SH-SY5Y (cell line): ENCODE measurements at regions not wholly inside any gene's neighbourhood (a gene's known extent, or its start where the extent isn't known, plus 50 kb on each side); places are given as distances from the start of the nearest gene placed in this dataset.

ENCODE experiments used
- GATA2 ChIP-seq: IDR thresholded peaks from 2 replicates; pipeline ENCODE4 v1.6.1; 2011; ENCODE audit warnings: mild to moderate bottlenecking, low read depth, low read length
- GATA3 ChIP-seq: IDR thresholded peaks from 2 replicates; pipeline ENCODE4 v1.6.1; 2011; ENCODE audit warnings: low read depth, mild to moderate bottlenecking, low read length, moderate library complexity

DNA sequence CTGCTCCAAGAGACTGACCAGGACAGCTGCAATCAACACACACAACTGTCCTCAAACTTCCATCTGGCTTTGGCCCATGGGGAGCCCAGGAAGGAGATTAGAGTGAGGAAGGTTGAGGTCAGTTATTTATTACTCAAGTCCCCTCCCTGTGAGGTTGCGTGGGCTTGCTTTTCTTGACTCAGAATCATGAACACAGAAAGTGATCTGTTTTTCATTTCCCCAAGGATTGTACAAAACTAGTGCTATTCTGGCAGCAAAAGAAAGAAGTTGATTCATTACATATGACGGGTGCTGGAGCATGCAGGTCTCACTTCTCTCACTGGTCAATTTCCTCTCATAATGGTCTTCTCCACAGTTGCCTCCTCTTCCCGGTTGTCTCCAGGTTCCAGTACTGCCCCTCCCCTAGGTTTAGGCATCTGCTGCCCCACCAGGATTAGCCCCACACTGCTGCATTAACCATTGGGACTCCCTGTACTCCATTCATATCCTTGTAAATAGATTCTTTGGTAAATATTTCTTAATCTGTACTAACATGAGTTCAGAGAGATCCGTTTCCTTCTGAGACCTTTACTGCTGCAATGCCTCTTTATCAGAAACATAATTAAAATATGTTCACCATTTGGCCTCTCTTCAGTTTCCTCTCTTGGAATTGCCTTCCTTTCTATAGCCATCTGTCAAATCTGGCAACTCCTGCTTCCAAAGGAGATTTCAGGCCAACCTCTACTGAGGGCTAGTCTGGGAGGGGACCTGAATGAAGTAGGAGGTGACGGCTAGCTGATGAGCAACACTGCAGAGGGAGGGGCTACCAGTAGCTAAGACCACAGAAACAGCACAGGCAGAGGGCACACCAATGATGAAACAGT, 888.8 kb downstream of the QKI start:
- TF ChIP-seq GATA2 (no peak), GATA3 (no peak)
